HAP-1 (cell line): ENCODE measurements at regions not wholly inside any gene's neighbourhood (a gene's known extent, or its start where the extent isn't known, plus 50 kb on each side); places are given as distances from the start of the nearest gene placed in this dataset.

Experiments
- DNase-seq, 2 experiments: peaks; one replicate each; pipeline ENCODE4 v3.0.0-alpha.2; 2016 to 2020; ENCODE audit warnings: low spot score in 2 of 2
- H3K27me3 ChIP-seq: fragments of 250-450 bp; sonication (Bioruptor Pico); 2 replicates; pipeline ENCODE4 v1.5.1; 2020; ENCODE audit warnings: low read depth, mild to moderate bottlenecking, moderate library complexity
- H3K36me3 ChIP-seq: fragments of 250-450 bp; sonication (Bioruptor Pico); replicated peaks from 2 replicates; pipeline ENCODE4 v1.5.1; 2020; ENCODE audit warnings: mild to moderate bottlenecking
- H3K4me1 ChIP-seq: fragments of 250-450 bp; sonication (Bioruptor Pico); 2 replicates; pipeline ENCODE4 v1.5.1; 2020; ENCODE audit warnings: mild to moderate bottlenecking
- H3K4me3 ChIP-seq: fragments of 250-450 bp; sonication (Bioruptor Pico); 2 replicates; pipeline ENCODE4 v1.5.1; 2020; ENCODE audit warnings: mild to moderate bottlenecking, moderate library complexity
- H3K9me3 ChIP-seq: fragments of 250-450 bp; sonication (Bioruptor Pico); 2 replicates; pipeline ENCODE4 v1.5.1; 2020; ENCODE audit warnings: mild to moderate bottlenecking, moderate library complexity
- in situ Hi-C: fragments of 300-500 bp; cut with MboI; formaldehyde crosslinking; loops from 3 replicates; pipeline ENCODE4 v1.14.3; 2020; ENCODE audit warnings: low sequenced_read_pairs, inconsistent platforms, mixed read lengths

DNA sequence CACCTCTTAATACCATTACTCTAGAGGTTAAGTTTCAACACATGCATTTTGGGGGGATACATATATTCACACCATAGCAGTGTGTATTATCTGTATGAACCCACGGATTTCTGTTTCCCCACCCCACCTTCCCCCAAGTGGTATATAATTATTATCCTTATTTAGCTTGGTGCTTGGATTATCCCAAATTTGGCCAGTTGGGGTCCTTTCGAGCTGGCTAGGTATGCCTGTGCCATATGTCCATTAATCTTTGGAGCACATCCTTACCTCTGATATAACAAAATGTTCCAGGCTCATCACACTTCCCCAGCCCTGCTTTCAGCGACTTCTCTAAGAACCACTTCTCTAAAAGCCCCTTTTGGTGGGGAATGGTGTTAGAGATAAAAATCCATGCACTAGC lies 118.7 kb upstream of the MLIP start:
- H3K27me3 ChIP-seq, result no peaks in the 10 kb centered on the region
- H3K9me3 ChIP-seq, result no peaks in the 10 kb centered on the region
- DNase-seq, result no peak

GRCh38 chr6:53994201-53994600 lies 117.0 kb upstream of the MLIP start:
- Histone ChIP-seq H3K27me3 (no peaks in the 10 kb centered on the region), H3K4me3 (no peak overlapping the region), H3K9me3 (no peaks in the 10 kb centered on the region), H3K4me1 (peaks cover 9% of the 10 kb centered on the region), H3K36me3 (no peaks in the 10 kb centered on the region)
- no peak for DNase-seq
- in situ Hi-C loops, result loop anchor here (25.0 kb wide), 3 partner anchors 268 to 1243 kb away; no protein-coding TSS in a partner anchor

More for the DNA sequence above, 118.7 kb upstream of the MLIP start:
- Histone ChIP-seq H3K36me3 (no peaks in the 10 kb centered on the region), H3K4me3 (no peak overlapping the region), H3K4me1 (peaks cover 9% of the 10 kb centered on the region)
- in situ Hi-C loops, result loop anchor here (25.0 kb wide), 3 partner anchors 270 to 1245 kb away; no protein-coding TSS in a partner anchor

GRCh38 chr6:53995935-53996334 lies 115.3 kb upstream of the MLIP start:
- in situ Hi-C loops, result loop anchor here (25.0 kb wide), 3 partner anchors 266 to 1241 kb away; no protein-coding TSS in a partner anchor
- no peaks in the 10 kb centered on the region for H3K36me3 ChIP-seq
- no peaks in the 10 kb centered on the region for H3K9me3 ChIP-seq

DNA sequence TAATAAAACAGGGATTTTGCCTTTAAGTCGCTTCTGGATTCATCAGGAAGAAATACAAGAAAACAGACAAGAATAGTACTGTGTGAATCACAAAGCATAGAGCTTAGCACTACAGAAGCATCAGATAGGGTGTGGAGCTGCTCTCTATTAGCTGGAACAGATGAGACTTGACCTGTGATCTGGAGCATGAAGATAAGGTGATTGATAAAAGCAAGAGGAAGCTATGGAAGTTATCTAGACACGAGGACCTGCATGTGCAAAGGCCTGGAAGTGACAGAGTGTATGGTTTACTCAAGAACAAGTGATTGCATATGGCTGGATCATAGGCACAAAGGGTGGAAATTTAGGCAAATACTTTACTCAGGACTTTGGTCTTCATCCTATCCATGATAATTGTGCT lies 112.9 kb upstream of the MLIP start:
- H3K9me3 ChIP-seq, result no peaks in the 10 kb centered on the region
- H3K4me1 ChIP-seq, result peaks cover 15% of the 10 kb centered on the region
- no peaks in the 10 kb centered on the region for H3K36me3 ChIP-seq
- H3K27me3 ChIP-seq, result no peaks in the 10 kb centered on the region
- H3K4me3 ChIP-seq, result no peak overlapping the region
- DNase-seq, result no peak
- in situ Hi-C loops, result loop anchor here (25.0 kb wide), 3 partner anchors 264 to 1239 kb away; no protein-coding TSS in a partner anchor

More at GRCh38 chr6:53995935-53996334, 115.3 kb upstream of the MLIP start:
- no peaks in the 10 kb centered on the region for H3K27me3 ChIP-seq
- peak in 1 of 2 experiments; percentile 15 for DNase-seq
- no peak overlapping the region for H3K4me3 ChIP-seq
- peaks cover 9% of the 10 kb centered on the region for H3K4me1 ChIP-seq

DNA sequence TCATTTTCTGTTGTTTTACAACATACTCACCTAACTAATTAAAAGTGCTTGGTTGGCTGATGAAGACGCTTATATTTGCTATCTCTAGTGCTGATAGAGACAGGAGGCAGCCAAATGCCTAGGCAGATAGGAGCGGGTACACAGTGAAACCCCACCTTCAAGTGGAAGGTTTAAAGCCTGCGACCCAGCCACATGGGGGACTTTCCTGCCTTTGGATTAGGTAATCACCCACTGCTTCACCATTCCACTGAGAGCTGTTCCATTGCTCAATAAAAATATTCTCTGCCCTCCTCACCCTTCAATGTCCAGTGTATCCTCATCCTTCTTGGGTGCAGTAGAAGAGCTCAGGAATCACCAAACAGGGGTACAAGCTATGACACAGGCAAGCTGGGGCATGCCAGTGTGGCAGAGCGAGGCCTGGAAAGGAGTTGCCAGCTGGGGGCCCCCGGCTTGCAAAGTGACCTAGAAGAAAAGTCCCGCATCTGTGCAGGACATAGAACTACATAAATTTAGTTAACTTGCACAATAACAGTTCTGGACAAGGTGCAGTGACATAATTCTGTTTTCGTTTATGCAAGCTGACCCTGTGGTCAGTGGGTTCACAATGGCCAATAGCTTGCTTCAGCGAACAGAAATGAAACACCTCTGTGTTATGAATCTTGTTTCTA lies 112.0 kb upstream of the MLIP start:
- H3K4me1 ChIP-seq, result peaks cover 15% of the 10 kb centered on the region
- no peak overlapping the region for H3K4me3 ChIP-seq
- no peaks in the 10 kb centered on the region for H3K27me3 ChIP-seq
- no peaks in the 10 kb centered on the region for H3K36me3 ChIP-seq
- in situ Hi-C loops, result loop anchor here (25.0 kb wide), 3 partner anchors 263 to 1238 kb away; no protein-coding TSS in a partner anchor
- H3K9me3 ChIP-seq, result no peaks in the 10 kb centered on the region
- DNase-seq, result no peak

DNA sequence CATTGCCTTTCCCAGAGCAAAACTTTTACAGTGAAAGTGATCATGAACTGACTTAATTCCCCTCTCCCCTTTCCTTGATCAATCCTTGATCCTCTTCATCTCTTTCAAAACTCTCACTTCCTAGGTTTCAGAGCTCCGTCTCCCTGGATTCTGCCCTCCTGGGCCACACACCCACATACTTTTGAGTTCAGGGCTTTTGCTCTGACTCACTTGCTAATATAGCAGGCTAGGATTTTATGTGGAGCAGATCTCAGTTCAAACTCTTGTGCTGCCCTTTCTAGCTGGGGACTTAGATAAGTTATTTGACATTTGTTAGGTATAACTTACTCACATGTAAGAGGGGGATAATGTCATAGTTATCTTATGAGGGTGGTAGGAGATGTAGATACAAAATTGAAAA lies 109.1 kb upstream of the MLIP start:
- H3K9me3 ChIP-seq, result no peaks in the 10 kb centered on the region
- H3K27me3 ChIP-seq, result no peaks in the 10 kb centered on the region
- peaks cover 6% of the 10 kb centered on the region for H3K4me1 ChIP-seq
- in situ Hi-C loops, result no loop called here
- H3K36me3 ChIP-seq, result no peaks in the 10 kb centered on the region
- no peak overlapping the region for H3K4me3 ChIP-seq
- no peak for DNase-seq

GRCh38 chr6:54003316-54003715 lies 107.9 kb upstream of the MLIP start:
- no peak overlapping the region for H3K4me3 ChIP-seq
- H3K36me3 ChIP-seq, result no peaks in the 10 kb centered on the region
- in situ Hi-C loops, result no loop called here
- H3K4me1 ChIP-seq, result peaks cover 6% of the 10 kb centered on the region
- peak in 1 of 2 experiments; percentile 37 for DNase-seq
- H3K27me3 ChIP-seq, result no peaks in the 10 kb centered on the region
- no peaks in the 10 kb centered on the region for H3K9me3 ChIP-seq

- in situ Hi-C loops, result no loop called here
- H3K36me3 ChIP-seq, result no peaks in the 10 kb centered on the region
- H3K4me1 ChIP-seq, result no peaks in the 10 kb centered on the region
- H3K4me3 ChIP-seq, result no peak overlapping the region
- no peak for DNase-seq
- no peaks in the 10 kb centered on the region for H3K27me3 ChIP-seq
- H3K9me3 ChIP-seq, result no peaks in the 10 kb centered on the region
These were observed 102.7 kb upstream of the MLIP start for GRCh38 chr6:54008589-54008988.

DNA sequence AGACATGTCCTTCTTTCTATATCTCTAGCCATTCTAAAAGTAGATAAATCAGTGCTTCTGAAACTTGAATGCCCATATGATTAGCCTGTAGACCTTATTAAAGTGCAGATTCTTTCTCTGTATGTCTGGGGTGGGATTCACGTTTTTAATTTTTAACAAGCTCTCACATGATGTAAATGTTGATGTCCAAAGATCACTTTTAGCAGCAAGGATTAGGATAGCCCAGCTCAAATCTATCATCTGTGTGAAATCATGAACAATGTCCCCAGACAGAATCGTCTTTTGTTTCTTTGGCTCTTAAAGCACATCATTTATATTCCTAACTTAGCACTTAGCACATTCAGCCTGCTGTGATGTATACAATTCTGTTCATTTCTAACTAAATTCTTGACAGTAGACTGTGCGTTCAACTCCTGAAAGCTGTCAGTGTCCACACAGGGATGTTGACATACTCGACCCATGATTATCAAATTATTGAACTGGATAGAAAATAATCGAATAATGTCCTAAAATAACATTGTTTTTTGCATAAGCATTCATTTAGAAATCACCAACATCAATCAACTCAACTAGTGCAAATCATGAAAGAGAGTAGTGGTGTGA lies 102.1 kb upstream of the MLIP start:
- Histone ChIP-seq H3K4me3 (no peak overlapping the region), H3K36me3 (no peaks in the 10 kb centered on the region), H3K4me1 (no peaks in the 10 kb centered on the region), H3K27me3 (no peaks in the 10 kb centered on the region), H3K9me3 (no peaks in the 10 kb centered on the region)
- DNase-seq, result no peak
- in situ Hi-C loops, result no loop called here

DNA sequence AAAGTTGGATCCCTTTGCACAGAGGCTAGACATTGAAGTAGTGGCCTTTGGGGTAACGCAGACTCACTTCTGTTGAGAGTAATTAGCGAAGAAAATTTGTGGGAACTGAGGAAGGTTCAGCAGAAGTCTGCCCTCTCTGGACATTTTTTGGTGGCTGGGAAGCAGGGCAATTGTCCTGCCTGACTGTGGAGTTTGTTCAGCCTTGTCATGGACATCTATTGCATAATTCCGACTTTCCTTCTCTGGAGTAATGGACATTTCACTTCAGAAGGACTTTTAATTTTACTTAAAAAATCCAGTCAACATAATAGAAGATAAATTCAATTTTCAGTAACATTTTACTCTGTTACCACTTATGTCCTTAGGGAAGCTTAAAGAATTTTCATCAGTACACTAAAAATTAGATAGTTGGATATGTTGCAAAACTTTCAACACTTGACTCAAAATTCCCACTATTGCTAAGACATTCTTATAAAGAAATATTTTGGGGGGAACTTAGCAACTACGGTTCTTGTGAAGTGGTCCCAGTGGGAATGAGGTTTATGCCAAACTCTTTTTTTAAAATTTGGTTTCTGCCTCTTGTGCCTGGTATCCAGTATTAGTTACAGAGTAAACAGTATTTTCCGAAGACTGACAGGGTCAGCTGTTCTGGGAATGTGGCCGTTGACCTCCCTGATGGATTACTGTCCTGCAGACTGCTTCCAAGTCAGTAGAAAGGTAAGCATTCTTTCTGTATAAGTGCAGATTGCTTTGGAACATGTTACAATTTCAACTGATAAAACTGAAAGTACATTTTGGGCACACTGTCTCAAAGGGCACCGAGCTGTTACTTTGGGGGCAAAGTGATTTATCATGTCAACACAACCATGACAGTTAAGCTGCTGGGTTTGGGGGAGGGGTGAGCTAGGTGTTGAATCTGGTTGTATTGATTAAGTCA lies 100.6 kb upstream of the MLIP start:
- DNase-seq, result no peak
- in situ Hi-C loops, result no loop called here
- Histone ChIP-seq H3K4me1 (no peaks in the 10 kb centered on the region), H3K9me3 (no peaks in the 10 kb centered on the region), H3K4me3 (no peak overlapping the region), H3K27me3 (no peaks in the 10 kb centered on the region), H3K36me3 (no peaks in the 10 kb centered on the region)

DNA sequence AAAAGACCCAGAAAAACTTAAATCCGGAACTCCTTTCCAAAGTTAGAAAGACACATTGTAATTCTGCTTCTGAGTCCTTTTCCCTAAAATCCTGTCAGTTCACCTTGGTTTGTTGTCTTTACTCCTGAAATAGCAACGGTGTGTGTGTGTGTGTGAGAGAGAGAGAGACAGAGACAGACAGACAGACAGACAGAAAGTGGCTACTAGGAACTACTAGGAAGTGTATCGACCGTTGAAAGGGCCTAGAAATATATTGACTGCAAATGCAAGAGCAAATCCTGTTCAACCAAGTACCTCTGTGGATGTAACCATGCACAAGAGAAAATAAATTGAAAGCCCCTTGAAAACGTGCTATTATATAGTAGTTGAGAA lies 100.0 kb upstream of the MLIP start:
- H3K4me1 ChIP-seq, result no peaks in the 10 kb centered on the region
- in situ Hi-C loops, result no loop called here
- no peak for DNase-seq

GRCh38 chr6:54013966-54014365 lies 97.3 kb upstream of the MLIP start:
- H3K27me3 ChIP-seq, result no peaks in the 10 kb centered on the region

More for the DNA sequence above, 100.0 kb upstream of the MLIP start:
- Histone ChIP-seq H3K36me3 (no peaks in the 10 kb centered on the region), H3K27me3 (no peaks in the 10 kb centered on the region), H3K4me3 (no peak overlapping the region), H3K9me3 (no peaks in the 10 kb centered on the region)

GRCh38 chr6:54014440-54014839 lies 96.8 kb upstream of the MLIP start:
- Histone ChIP-seq H3K4me3 (no peak overlapping the region), H3K9me3 (no peaks in the 10 kb centered on the region), H3K36me3 (no peaks in the 10 kb centered on the region), H3K4me1 (no peaks in the 10 kb centered on the region), H3K27me3 (no peaks in the 10 kb centered on the region)
- no peak for DNase-seq
- in situ Hi-C loops, result no loop called here

More at GRCh38 chr6:54013966-54014365, 97.3 kb upstream of the MLIP start:
- in situ Hi-C loops, result no loop called here
- Histone ChIP-seq H3K9me3 (no peaks in the 10 kb centered on the region), H3K4me3 (no peak overlapping the region), H3K36me3 (no peaks in the 10 kb centered on the region), H3K4me1 (no peaks in the 10 kb centered on the region)
- no peak for DNase-seq
